ENCODE measurements at regions not wholly inside any gene's neighbourhood (a gene's known extent, or its start where the extent isn't known, plus 50 kb on each side); places are given as distances from the start of the nearest gene placed in this dataset.
"Not testable (repeated sequence)": the region's sequence is repeated elsewhere in the genome, so short reads cannot be mapped to it uniquely, and the experiment has no call there.

GRCh38 chr11:90422787-90423186 is 199.9 kb upstream of the CHORDC1 start:
- H3K27me3 ChIP-seq (ENCODE audit: control insufficient read depth, insufficient read depth, low read length, poor library complexity, severe bottlenecking); H3K36me3 ChIP-seq (ENCODE audit: control insufficient read depth, insufficient read depth, low read length); H3K27ac ChIP-seq (ENCODE audit: insufficient read depth, low read depth, low read length, poor library complexity, severe bottlenecking); H3K4me3 ChIP-seq (ENCODE audit: insufficient read depth, low read depth, low read length); H3K4me1 ChIP-seq (ENCODE audit: control insufficient read depth, insufficient read depth, low read length); H3K9me3 ChIP-seq (ENCODE audit: control insufficient read depth, low read length): not testable (repeated sequence)
- 71 to 88% methylated on average over 4 to 5 of the region's 9 CpGs for WGBS, 2 experiments

GRCh38 chr11:90414221-90414620 is 191.4 kb upstream of the CHORDC1 start:
- Histone ChIP-seq H3K9me3 (ENCODE audit: control insufficient read depth, low read length) (no peaks in the 10 kb centered on the region), H3K27ac (ENCODE audit: insufficient read depth, low read depth, low read length, poor library complexity, severe bottlenecking) (no peak overlapping the region), H3K4me1 (ENCODE audit: control insufficient read depth, insufficient read depth, low read length) (no peaks in the 10 kb centered on the region), H3K4me3 (ENCODE audit: insufficient read depth, low read depth, low read length) (no peak overlapping the region), H3K36me3 (ENCODE audit: control insufficient read depth, insufficient read depth, low read length) (no peaks in the 10 kb centered on the region), H3K27me3 (ENCODE audit: control insufficient read depth, insufficient read depth, low read length, poor library complexity, severe bottlenecking) (no peaks in the 10 kb centered on the region)
- WGBS, 2 experiments, result 89% methylated on average over 2 of the region's 2 CpGs; no CpG with 5 or more reads in 1 of the 2 experiments

- Histone ChIP-seq H3K27ac (ENCODE audit: insufficient read depth, low read depth, low read length, poor library complexity, severe bottlenecking) (no peak overlapping the region), H3K36me3 (ENCODE audit: control insufficient read depth, insufficient read depth, low read length) (no peaks in the 10 kb centered on the region), H3K4me3 (ENCODE audit: insufficient read depth, low read depth, low read length) (no peak overlapping the region), H3K4me1 (ENCODE audit: control insufficient read depth, insufficient read depth, low read length) (no peaks in the 10 kb centered on the region), H3K9me3 (ENCODE audit: control insufficient read depth, low read length) (no peaks in the 10 kb centered on the region), H3K27me3 (ENCODE audit: control insufficient read depth, insufficient read depth, low read length, poor library complexity, severe bottlenecking) (no peaks in the 10 kb centered on the region)
These were observed 184.5 kb upstream of the CHORDC1 start for GRCh38 chr11:90407350-90407749.

- Histone ChIP-seq H3K4me3 (ENCODE audit: insufficient read depth, low read depth, low read length) (no peak overlapping the region), H3K9me3 (ENCODE audit: control insufficient read depth, low read length) (no peaks in the 10 kb centered on the region), H3K4me1 (ENCODE audit: control insufficient read depth, insufficient read depth, low read length) (no peaks in the 10 kb centered on the region), H3K36me3 (ENCODE audit: control insufficient read depth, insufficient read depth, low read length) (no peaks in the 10 kb centered on the region), H3K27ac (ENCODE audit: insufficient read depth, low read depth, low read length, poor library complexity, severe bottlenecking) (no peak overlapping the region), H3K27me3 (ENCODE audit: control insufficient read depth, insufficient read depth, low read length, poor library complexity, severe bottlenecking) (no peaks in the 10 kb centered on the region)
- WGBS, 2 experiments, result 89% methylated on average over 1 of the region's 1 CpG; no CpG with 5 or more reads in 1 of the 2 experiments
These were observed 169.8 kb upstream of the CHORDC1 start for GRCh38 chr11:90392692-90393091.

- H3K27ac ChIP-seq (ENCODE audit: insufficient read depth, low read depth, low read length, poor library complexity, severe bottlenecking), result no peak overlapping the region
- H3K9me3 ChIP-seq (ENCODE audit: control insufficient read depth, low read length), result no peaks in the 10 kb centered on the region
- 78 to 85% methylated on average over 6 to 7 of the region's 7 CpGs for WGBS, 2 experiments
- no peaks in the 10 kb centered on the region for H3K4me1 ChIP-seq (ENCODE audit: control insufficient read depth, insufficient read depth, low read length)
- no peak overlapping the region for H3K4me3 ChIP-seq (ENCODE audit: insufficient read depth, low read depth, low read length)
- no peaks in the 10 kb centered on the region for H3K36me3 ChIP-seq (ENCODE audit: control insufficient read depth, insufficient read depth, low read length)
- H3K27me3 ChIP-seq (ENCODE audit: control insufficient read depth, insufficient read depth, low read length, poor library complexity, severe bottlenecking), result no peaks in the 10 kb centered on the region
These were observed 168.9 kb upstream of the CHORDC1 start for GRCh38 chr11:90391756-90392155.

- Histone ChIP-seq H3K9me3 (ENCODE audit: control insufficient read depth, low read length) (no peaks in the 10 kb centered on the region), H3K4me1 (ENCODE audit: control insufficient read depth, insufficient read depth, low read length) (no peaks in the 10 kb centered on the region), H3K4me3 (ENCODE audit: insufficient read depth, low read depth, low read length) (no peak overlapping the region), H3K36me3 (ENCODE audit: control insufficient read depth, insufficient read depth, low read length) (no peaks in the 10 kb centered on the region), H3K27ac (ENCODE audit: insufficient read depth, low read depth, low read length, poor library complexity, severe bottlenecking) (no peak overlapping the region), H3K27me3 (ENCODE audit: control insufficient read depth, insufficient read depth, low read length, poor library complexity, severe bottlenecking) (no peaks in the 10 kb centered on the region)
- 92 to 94% methylated on average over 5 of the region's 5 CpGs for WGBS, 2 experiments
These were observed 157.4 kb upstream of the CHORDC1 start for GRCh38 chr11:90380206-90380605.

GRCh38 chr11:90373971-90374370 is 151.1 kb upstream of the CHORDC1 start:
- H3K36me3 ChIP-seq (ENCODE audit: control insufficient read depth, insufficient read depth, low read length), result no peaks in the 10 kb centered on the region
- no peak overlapping the region for H3K4me3 ChIP-seq (ENCODE audit: insufficient read depth, low read depth, low read length)
- no peaks in the 10 kb centered on the region for H3K27me3 ChIP-seq (ENCODE audit: control insufficient read depth, insufficient read depth, low read length, poor library complexity, severe bottlenecking)
- no peaks in the 10 kb centered on the region for H3K9me3 ChIP-seq (ENCODE audit: control insufficient read depth, low read length)
- H3K27ac ChIP-seq (ENCODE audit: insufficient read depth, low read depth, low read length, poor library complexity, severe bottlenecking), result no peak overlapping the region
- no peaks in the 10 kb centered on the region for H3K4me1 ChIP-seq (ENCODE audit: control insufficient read depth, insufficient read depth, low read length)
- WGBS, 2 experiments, result no CpG with 5 or more reads among the region's 2 CpGs

- no peaks in the 10 kb centered on the region for H3K36me3 ChIP-seq (ENCODE audit: control insufficient read depth, insufficient read depth, low read length)
- H3K27me3 ChIP-seq (ENCODE audit: control insufficient read depth, insufficient read depth, low read length, poor library complexity, severe bottlenecking), result no peaks in the 10 kb centered on the region
- no peak overlapping the region for H3K4me3 ChIP-seq (ENCODE audit: insufficient read depth, low read depth, low read length)
- no peak overlapping the region for H3K27ac ChIP-seq (ENCODE audit: insufficient read depth, low read depth, low read length, poor library complexity, severe bottlenecking)
- no peaks in the 10 kb centered on the region for H3K9me3 ChIP-seq (ENCODE audit: control insufficient read depth, low read length)
- WGBS, 2 experiments, result 94 to 100% methylated on average over 1 to 2 of the region's 2 CpGs
- H3K4me1 ChIP-seq (ENCODE audit: control insufficient read depth, insufficient read depth, low read length), result no peaks in the 10 kb centered on the region
These were observed 141.7 kb upstream of the CHORDC1 start for GRCh38 chr11:90364527-90364926.

- 90 to 100% methylated on average over 1 of the region's 1 CpG for WGBS, 2 experiments
- Histone ChIP-seq H3K4me3 (ENCODE audit: insufficient read depth, low read depth, low read length) (no peak overlapping the region), H3K27ac (ENCODE audit: insufficient read depth, low read depth, low read length, poor library complexity, severe bottlenecking) (no peak overlapping the region), H3K36me3 (ENCODE audit: control insufficient read depth, insufficient read depth, low read length) (no peaks in the 10 kb centered on the region), H3K9me3 (ENCODE audit: control insufficient read depth, low read length) (no peaks in the 10 kb centered on the region), H3K27me3 (ENCODE audit: control insufficient read depth, insufficient read depth, low read length, poor library complexity, severe bottlenecking) (no peaks in the 10 kb centered on the region), H3K4me1 (ENCODE audit: control insufficient read depth, insufficient read depth, low read length) (no peaks in the 10 kb centered on the region)
These were observed 140.9 kb upstream of the CHORDC1 start for GRCh38 chr11:90363739-90364138.

- Histone ChIP-seq H3K36me3 (ENCODE audit: control insufficient read depth, insufficient read depth, low read length) (no peaks in the 10 kb centered on the region), H3K4me1 (ENCODE audit: control insufficient read depth, insufficient read depth, low read length) (no peaks in the 10 kb centered on the region), H3K4me3 (ENCODE audit: insufficient read depth, low read depth, low read length) (no peak overlapping the region), H3K27ac (ENCODE audit: insufficient read depth, low read depth, low read length, poor library complexity, severe bottlenecking) (no peak overlapping the region), H3K27me3 (ENCODE audit: control insufficient read depth, insufficient read depth, low read length, poor library complexity, severe bottlenecking) (no peaks in the 10 kb centered on the region), H3K9me3 (ENCODE audit: control insufficient read depth, low read length) (no peaks in the 10 kb centered on the region)
- 100% methylated on average over 1 of the region's 1 CpG for whole genome bisulfite sequencing, 2 experiments
These were observed 132.4 kb upstream of the CHORDC1 start for GRCh38 chr11:90355200-90355599.

- H3K4me3 ChIP-seq (ENCODE audit: insufficient read depth, low read depth, low read length), result no peak overlapping the region
- WGBS, 2 experiments, result no CpG with 5 or more reads among the region's 1 CpG
- no peaks in the 10 kb centered on the region for H3K36me3 ChIP-seq (ENCODE audit: control insufficient read depth, insufficient read depth, low read length)
- H3K4me1 ChIP-seq (ENCODE audit: control insufficient read depth, insufficient read depth, low read length), result no peaks in the 10 kb centered on the region
- no peak overlapping the region for H3K27ac ChIP-seq (ENCODE audit: insufficient read depth, low read depth, low read length, poor library complexity, severe bottlenecking)
- no peaks in the 10 kb centered on the region for H3K9me3 ChIP-seq (ENCODE audit: control insufficient read depth, low read length)
- H3K27me3 ChIP-seq (ENCODE audit: control insufficient read depth, insufficient read depth, low read length, poor library complexity, severe bottlenecking), result no peaks in the 10 kb centered on the region
These were observed 126.9 kb upstream of the CHORDC1 start for GRCh38 chr11:90349731-90350130.
